Testis (tissue), 2 donors: ENCODE measurements at regions not wholly inside any gene's neighbourhood (a gene's known extent, or its start where the extent isn't known, plus 50 kb on each side); places are given as distances from the start of the nearest gene placed in this dataset.

Source experiments
- DNase-seq: peaks from one replicate; pipeline ENCODE4 v3.0.0-alpha.2; 2019
- H3K27ac ChIP-seq, 2 donors: fragments of 200-600 bp; sonication (generic); one replicate each; pipeline ENCODE4 v1.5.1; 2019
- H3K27me3 ChIP-seq: fragments of 200-600 bp; sonication (generic); one replicate; pipeline ENCODE4 v1.5.1; 2019
- H3K36me3 ChIP-seq: fragments of 200-600 bp; sonication (generic); one replicate; pipeline ENCODE4 v1.5.1; 2017; ENCODE audit warnings: low read depth; ENCODE audit errors: missing control alignments
- H3K4me1 ChIP-seq: fragments of 200-600 bp; sonication (generic); one replicate; pipeline ENCODE4 v1.5.1; 2019
- H3K4me3 ChIP-seq, 2 donors: fragments of 200-600 bp; sonication (generic); one replicate each; pipeline ENCODE4 v1.5.1; 2017 to 2019
- H3K9me3 ChIP-seq: fragments of 200-600 bp; sonication (generic); one replicate; pipeline ENCODE4 v1.5.1; 2017
- CTCF ChIP-seq, 3 experiments: fragments of 450-650 bp in 2 of 3; fragments of 200-600 bp in 1 of 3; sonication (generic) in 1 of 3; IDR thresholded peaks; one replicate each; pipeline ENCODE4 v1.5.1; 2016 to 2019; ENCODE audit warnings: antibody characterized with exemption in 3 of 3, mild to moderate bottlenecking in 2 of 3, moderate library complexity in 1 of 3
- POLR2A ChIP-seq: fragments of 450-650 bp; IDR thresholded peaks from one replicate; pipeline ENCODE4 v1.6.1; 2017; ENCODE audit warnings: antibody characterized with exemption, mild to moderate bottlenecking, moderate library complexity
- WGBS, 2 donors: methylation state at CpG; one replicate each; pipeline ENCODE4 v1.1.5; 2018; 5-methylcytosine and 5-hydroxymethylcytosine counted together
- intact Hi-C: fragments of 100-400 bp; cut with DNase I; formaldehyde crosslinking; loops from one replicate; pipeline ENCODE4 v1.15.1; 2023; ENCODE audit warnings: low total_unique reads

- Histone ChIP-seq H3K27ac (no peak overlapping the region), H3K4me1 (no peaks in the 10 kb centered on the region), H3K27me3 (no peaks in the 10 kb centered on the region), H3K9me3 (no peaks in the 10 kb centered on the region), H3K4me3 (no peak overlapping the region), H3K36me3 (no peaks in the 10 kb centered on the region)
- 74 to 84% methylated on average over 6 to 7 of the region's 7 CpGs for WGBS, 2 donors
- no peak for DNase-seq
- no peak for TF ChIP-seq POLR2A
- intact Hi-C loops = no loop called here
These were observed 112.5 kb upstream of the FRG1 start for GRCh38 chr4:189828081-189828697.

GRCh38 chr4:189832528-189832927 is 108.1 kb upstream of the FRG1 start:
- no peaks in the 10 kb centered on the region for H3K4me1 ChIP-seq
- no peak for TF ChIP-seq POLR2A
- no peak for TF ChIP-seq CTCF (IDR thresholded peaks at IDR 0.05)
- DNase-seq = no peak
- no peak overlapping the region for H3K4me3 ChIP-seq
- no peaks in the 10 kb centered on the region for H3K27me3 ChIP-seq
- no peaks in the 10 kb centered on the region for H3K36me3 ChIP-seq
- intact Hi-C loops = no loop called here
- WGBS, 2 donors = 85 to 96% methylated on average over 6 of the region's 6 CpGs
- no peaks in the 10 kb centered on the region for H3K9me3 ChIP-seq
- H3K27ac ChIP-seq = no peak overlapping the region

- no peak for TF ChIP-seq CTCF (IDR thresholded peaks at IDR 0.05)
- TF ChIP-seq POLR2A = no peak
- no peak overlapping the region for H3K4me3 ChIP-seq
- intact Hi-C loops = no loop called here
- H3K4me1 ChIP-seq = no peaks in the 10 kb centered on the region
- DNase-seq = no peak
- H3K27me3 ChIP-seq = no peaks in the 10 kb centered on the region
- no peaks in the 10 kb centered on the region for H3K36me3 ChIP-seq
- WGBS, 2 donors = 83 to 89% methylated on average over 4 of the region's 4 CpGs
- no peak overlapping the region for H3K27ac ChIP-seq
- H3K9me3 ChIP-seq = no peaks in the 10 kb centered on the region
These were observed 106.1 kb upstream of the FRG1 start for GRCh38 chr4:189834616-189835015.

GRCh38 chr4:189835505-189835904 is 105.2 kb upstream of the FRG1 start:
- no peaks in the 10 kb centered on the region for H3K27me3 ChIP-seq
- H3K4me1 ChIP-seq = no peaks in the 10 kb centered on the region
- no peak overlapping the region for H3K27ac ChIP-seq
- no peak for DNase-seq
- TF ChIP-seq CTCF (IDR thresholded peaks at IDR 0.05) (no peak), POLR2A (no peak)
- H3K36me3 ChIP-seq = no peaks in the 10 kb centered on the region
- H3K4me3 ChIP-seq = no peak overlapping the region
- no peaks in the 10 kb centered on the region for H3K9me3 ChIP-seq
- intact Hi-C loops = no loop called here
- 58 to 63% methylated on average over 1 of the region's 1 CpG for WGBS, 2 donors

GRCh38 chr4:189837471-189837870 is 103.2 kb upstream of the FRG1 start:
- Histone ChIP-seq H3K9me3 (no peaks in the 10 kb centered on the region), H3K4me1 (no peaks in the 10 kb centered on the region), H3K27ac (no peak overlapping the region), H3K4me3 (no peak overlapping the region), H3K27me3 (no peaks in the 10 kb centered on the region), H3K36me3 (no peaks in the 10 kb centered on the region)
- 88 to 91% methylated on average over 5 of the region's 5 CpGs for WGBS, 2 donors
- intact Hi-C loops = no loop called here
- no peak for DNase-seq
- TF ChIP-seq POLR2A (no peak), CTCF (IDR thresholded peaks at IDR 0.05) (no peak)
